HFFc6 (cell line): ENCODE measurements at regions not wholly inside any gene's neighbourhood (a gene's known extent, or its start where the extent isn't known, plus 50 kb on each side); places are given as distances from the start of the nearest gene placed in this dataset.

Experiments
- DNase-seq: peaks from one replicate; pipeline ENCODE4 v3.0.0-alpha.2; 2018
- H3K27ac Mint-ChIP-seq: 2 replicates; pipeline ENCODE4 v1.8.0; 2020; ENCODE audit warnings: mild to moderate bottlenecking, mixed read lengths
- H3K27me3 Mint-ChIP-seq: 2 replicates; pipeline ENCODE4 v1.8.0; 2021; ENCODE audit warnings: mild to moderate bottlenecking, moderate library complexity, mixed read lengths; ENCODE audit not compliant: insufficient read depth
- H3K36me3 Mint-ChIP-seq: 2 replicates; pipeline ENCODE4 v1.8.0; 2021; ENCODE audit warnings: low read depth, mixed read lengths
- H3K4me1 Mint-ChIP-seq: 2 replicates; pipeline ENCODE4 v1.8.0; 2020; ENCODE audit warnings: low read depth, mixed read lengths
- H3K4me3 Mint-ChIP-seq: 2 replicates; pipeline ENCODE4 v1.8.0; 2020; ENCODE audit warnings: mild to moderate bottlenecking, moderate library complexity, mixed read lengths
- H3K9me3 Mint-ChIP-seq: 2 replicates; pipeline ENCODE4 v1.8.0; 2020; ENCODE audit warnings: mild to moderate bottlenecking, mixed read lengths
- TF ChIP-seq, protein P1 (sequence below): fragments of 200-600 bp; sonication (generic); IDR thresholded peaks from 2 replicates; pipeline ENCODE4 v1.5.0; 2021; ENCODE audit warnings: antibody characterized with exemption, mild to moderate bottlenecking

GRCh38 chr11:119797123-119797611 lies 68.2 kb upstream of the NECTIN1 start:
- Mint-ChIP-seq H3K36me3 (no peaks in the 10 kb centered on the region), H3K27me3 (peaks cover 38% of the 10 kb centered on the region), H3K4me1 (peaks cover 7% of the 10 kb centered on the region), H3K27ac (no peak overlapping the region), H3K9me3 (no peaks in the 10 kb centered on the region), H3K4me3 (no peak overlapping the region)
- no peak for DNase-seq
- TF ChIP-seq, protein P1, sequence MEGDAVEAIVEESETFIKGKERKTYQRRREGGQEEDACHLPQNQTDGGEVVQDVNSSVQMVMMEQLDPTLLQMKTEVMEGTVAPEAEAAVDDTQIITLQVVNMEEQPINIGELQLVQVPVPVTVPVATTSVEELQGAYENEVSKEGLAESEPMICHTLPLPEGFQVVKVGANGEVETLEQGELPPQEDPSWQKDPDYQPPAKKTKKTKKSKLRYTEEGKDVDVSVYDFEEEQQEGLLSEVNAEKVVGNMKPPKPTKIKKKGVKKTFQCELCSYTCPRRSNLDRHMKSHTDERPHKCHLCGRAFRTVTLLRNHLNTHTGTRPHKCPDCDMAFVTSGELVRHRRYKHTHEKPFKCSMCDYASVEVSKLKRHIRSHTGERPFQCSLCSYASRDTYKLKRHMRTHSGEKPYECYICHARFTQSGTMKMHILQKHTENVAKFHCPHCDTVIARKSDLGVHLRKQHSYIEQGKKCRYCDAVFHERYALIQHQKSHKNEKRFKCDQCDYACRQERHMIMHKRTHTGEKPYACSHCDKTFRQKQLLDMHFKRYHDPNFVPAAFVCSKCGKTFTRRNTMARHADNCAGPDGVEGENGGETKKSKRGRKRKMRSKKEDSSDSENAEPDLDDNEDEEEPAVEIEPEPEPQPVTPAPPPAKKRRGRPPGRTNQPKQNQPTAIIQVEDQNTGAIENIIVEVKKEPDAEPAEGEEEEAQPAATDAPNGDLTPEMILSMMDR: no peak

GRCh38 chr11:119796363-119797060 lies 67.5 kb upstream of the NECTIN1 start:
- Mint-ChIP-seq H3K27ac (no peak overlapping the region), H3K9me3 (no peaks in the 10 kb centered on the region), H3K36me3 (no peaks in the 10 kb centered on the region), H3K4me3 (no peak overlapping the region), H3K4me1 (peaks cover 7% of the 10 kb centered on the region), H3K27me3 (peaks cover 37% of the 10 kb centered on the region)
- TF ChIP-seq, protein P1: no peak
- no peak for DNase-seq

GRCh38 chr11:119795690-119796089 lies 66.7 kb upstream of the NECTIN1 start:
- peaks cover 37% of the 10 kb centered on the region for H3K27me3 Mint-ChIP-seq
- H3K27ac Mint-ChIP-seq: no peak overlapping the region
- H3K36me3 Mint-ChIP-seq: no peaks in the 10 kb centered on the region
- H3K9me3 Mint-ChIP-seq: no peaks in the 10 kb centered on the region
- TF ChIP-seq, protein P1: no peak
- H3K4me3 Mint-ChIP-seq: no peak overlapping the region
- DNase-seq: no peak
- H3K4me1 Mint-ChIP-seq: peaks cover 7% of the 10 kb centered on the region

DNA sequence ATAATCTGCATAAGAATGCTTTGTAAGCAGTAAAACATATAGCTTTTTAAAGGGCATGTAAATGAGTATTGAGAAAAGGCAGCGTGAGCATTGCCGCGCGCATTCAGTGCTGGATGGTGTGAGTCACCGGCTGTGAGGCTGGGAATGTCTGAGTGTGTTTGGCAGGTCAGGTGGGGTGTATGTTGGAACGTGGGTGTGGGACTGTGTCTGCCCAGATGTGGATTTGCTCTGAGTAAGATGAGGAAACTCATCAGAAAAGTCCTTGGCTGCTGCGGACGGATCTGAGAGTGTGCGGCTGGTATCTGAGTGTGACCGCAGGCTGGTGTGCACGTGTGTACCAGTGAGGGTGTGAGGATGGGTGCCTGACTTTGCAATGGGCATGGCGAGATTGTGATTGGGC lies 66.2 kb upstream of the NECTIN1 start:
- no peaks in the 10 kb centered on the region for H3K9me3 Mint-ChIP-seq
- H3K27ac Mint-ChIP-seq: no peak overlapping the region
- peak; percentile 60 for DNase-seq
- H3K27me3 Mint-ChIP-seq: peaks cover 35% of the 10 kb centered on the region
- peaks cover 7% of the 10 kb centered on the region for H3K4me1 Mint-ChIP-seq
- no peaks in the 10 kb centered on the region for H3K36me3 Mint-ChIP-seq
- H3K4me3 Mint-ChIP-seq: no peak overlapping the region
- TF ChIP-seq, protein P1: no peak

DNA sequence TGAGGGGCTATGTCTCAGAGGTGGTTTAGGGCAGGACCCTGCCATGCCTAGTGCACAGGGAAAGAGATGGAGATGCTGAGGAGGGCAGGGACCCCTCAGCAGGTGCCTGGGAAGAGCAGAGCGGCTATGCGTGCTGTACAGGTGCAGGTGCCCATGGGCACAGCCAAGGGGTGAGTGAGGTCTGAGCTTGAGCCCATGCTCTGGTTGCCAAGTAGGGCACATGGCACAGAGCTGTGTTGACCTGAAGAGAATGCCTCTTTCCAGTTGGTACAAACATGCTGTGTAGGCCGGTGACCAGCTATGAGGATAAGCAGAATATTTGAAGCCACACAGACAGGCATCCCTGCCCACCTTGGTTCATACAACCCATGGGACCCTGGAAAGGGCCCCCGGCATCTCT lies 65.8 kb upstream of the NECTIN1 start:
- Mint-ChIP-seq H3K9me3 (no peaks in the 10 kb centered on the region), H3K36me3 (no peaks in the 10 kb centered on the region), H3K4me1 (peaks cover 7% of the 10 kb centered on the region), H3K4me3 (no peak overlapping the region), H3K27ac (no peak overlapping the region), H3K27me3 (peaks cover 32% of the 10 kb centered on the region)
- no peak for DNase-seq
- TF ChIP-seq, protein P1: no peak
